ENCODE measurements at regions not wholly inside any gene's neighbourhood (a gene's known extent, or its start where the extent isn't known, plus 50 kb on each side); places are given as distances from the start of the nearest gene placed in this dataset.
A peak's percentile ranks its signal among the peaks of the same experiment; 100 is the strongest.
"Not testable (repeated sequence)": the region's sequence is repeated elsewhere in the genome, so short reads cannot be mapped to it uniquely, and the experiment has no call there.

DNA sequence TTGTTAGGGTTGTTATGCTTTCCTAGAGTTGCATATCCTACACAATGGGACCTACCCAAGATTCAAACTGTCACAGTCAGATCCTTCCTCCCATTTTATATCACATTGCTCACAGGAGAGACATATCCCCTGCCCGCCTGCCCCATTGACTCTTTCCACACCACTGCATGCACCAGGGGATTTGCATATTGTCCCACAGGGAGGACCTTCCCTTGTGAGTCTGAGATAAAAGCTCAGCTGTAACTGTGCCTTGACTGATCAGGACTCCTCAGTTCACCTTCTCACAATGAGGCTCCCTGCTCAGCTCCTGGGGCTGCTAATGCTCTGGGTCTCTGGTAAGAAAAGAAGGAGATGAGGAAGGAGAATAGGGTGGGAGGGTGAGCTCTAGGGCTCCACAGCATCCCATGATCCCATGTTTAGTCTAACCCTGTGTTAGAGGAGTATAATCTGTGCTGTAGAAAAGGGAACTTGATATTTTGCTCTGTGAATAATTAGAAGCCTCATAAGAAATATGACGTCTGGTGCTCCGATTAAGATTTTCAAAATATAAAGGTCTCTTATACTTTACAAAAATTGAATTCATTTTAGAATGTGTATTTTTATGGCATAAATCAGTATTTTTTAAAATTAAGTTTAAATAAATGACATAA lies 1268.4 kb downstream of the RPIA start:
- H3K27me3 ChIP-seq (replicated peaks); DNase-seq; H3K27ac ChIP-seq; H3K36me3 ChIP-seq (replicated peaks); H3K4me3 ChIP-seq (ENCODE audit: low read depth, low read length); in situ Hi-C loops (cut with HindIII; ENCODE audit: low pct_ligation_motif_present, low sequenced_read_pairs): not testable (repeated sequence)

DNA sequence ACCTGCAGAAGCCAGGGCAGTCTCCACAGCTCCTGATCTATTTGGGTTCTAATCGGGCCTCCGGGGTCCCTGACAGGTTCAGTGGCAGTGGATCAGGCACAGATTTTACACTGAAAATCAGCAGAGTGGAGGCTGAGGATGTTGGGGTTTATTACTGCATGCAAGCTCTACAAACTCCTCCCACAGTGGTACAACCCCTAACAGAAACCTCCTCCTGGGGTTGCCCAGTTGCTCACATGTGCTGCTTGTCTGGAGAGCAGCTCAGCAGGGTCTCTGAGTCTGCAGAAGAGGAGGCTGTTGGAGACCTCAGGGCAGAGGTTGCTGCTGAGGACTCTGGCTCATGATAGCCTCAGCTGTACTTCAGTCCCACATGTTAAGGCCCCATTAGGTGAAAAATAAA lies 1269.1 kb downstream of the RPIA start:
- in situ Hi-C loops (cut with HindIII; ENCODE audit: low pct_ligation_motif_present, low sequenced_read_pairs); H3K27ac ChIP-seq; H3K4me3 ChIP-seq (ENCODE audit: low read depth, low read length); H3K36me3 ChIP-seq (replicated peaks); H3K27me3 ChIP-seq (replicated peaks); DNase-seq: not testable (repeated sequence)

- H3K27me3 ChIP-seq (replicated peaks); in situ Hi-C loops (cut with HindIII; ENCODE audit: low pct_ligation_motif_present, low sequenced_read_pairs); H3K36me3 ChIP-seq (replicated peaks); H3K27ac ChIP-seq; H3K4me3 ChIP-seq (ENCODE audit: low read depth, low read length); DNase-seq: not testable (repeated sequence)
These were observed 1277.1 kb downstream of the RPIA start for GRCh38 chr2:89968567-89968966.

GRCh38 chr2:89969190-89969589 lies 1277.7 kb downstream of the RPIA start:
- H3K4me3 ChIP-seq (ENCODE audit: low read depth, low read length); H3K27me3 ChIP-seq (replicated peaks); DNase-seq; H3K36me3 ChIP-seq (replicated peaks); H3K27ac ChIP-seq; in situ Hi-C loops (cut with HindIII; ENCODE audit: low pct_ligation_motif_present, low sequenced_read_pairs): not testable (repeated sequence)

- H3K36me3 ChIP-seq (replicated peaks); H3K4me3 ChIP-seq (ENCODE audit: low read depth, low read length); H3K27ac ChIP-seq; H3K27me3 ChIP-seq (replicated peaks); in situ Hi-C loops (cut with HindIII; ENCODE audit: low pct_ligation_motif_present, low sequenced_read_pairs): not testable (repeated sequence)
- DNase-seq, result peak; percentile 1
These were observed 1282.4 kb downstream of the RPIA start for GRCh38 chr2:89973849-89974248.

DNA sequence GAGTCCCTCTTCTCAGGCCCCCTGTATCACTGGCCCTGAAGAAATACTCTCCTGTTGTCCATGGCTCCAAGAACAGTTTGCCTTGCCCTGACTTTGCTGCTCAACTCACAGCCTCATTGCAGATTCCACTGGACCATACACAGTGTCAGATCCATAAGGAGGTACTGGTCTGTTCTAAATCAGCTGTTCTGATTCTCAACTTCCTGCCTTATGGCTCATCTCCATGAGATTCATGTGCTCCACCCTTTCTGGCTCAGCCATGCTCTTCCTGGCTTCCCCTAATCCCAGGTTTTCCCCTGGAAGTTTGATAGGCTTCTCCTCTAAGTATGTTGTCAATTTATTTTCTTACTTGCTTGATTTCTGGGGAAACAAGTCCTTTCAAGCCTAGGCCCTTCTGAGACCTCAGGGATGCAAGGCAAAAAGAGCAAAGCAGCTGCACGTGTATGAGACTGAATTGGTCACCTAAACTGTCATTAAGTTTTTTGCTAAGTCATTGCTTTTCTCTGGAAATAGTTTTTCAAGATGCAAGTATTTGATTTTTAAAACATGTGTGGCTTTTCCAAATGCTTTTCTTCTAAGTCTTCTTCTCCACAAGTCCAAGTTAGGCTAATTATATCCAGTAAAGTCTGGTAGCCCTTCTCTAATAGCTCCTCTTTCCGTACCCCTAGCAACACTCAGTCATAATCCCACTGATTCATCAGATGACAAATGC lies 1288.5 kb downstream of the RPIA start:
- H3K36me3 ChIP-seq (replicated peaks); DNase-seq; H3K27ac ChIP-seq; in situ Hi-C loops (cut with HindIII; ENCODE audit: low pct_ligation_motif_present, low sequenced_read_pairs); H3K27me3 ChIP-seq (replicated peaks); H3K4me3 ChIP-seq (ENCODE audit: low read depth, low read length): not testable (repeated sequence)

DNA sequence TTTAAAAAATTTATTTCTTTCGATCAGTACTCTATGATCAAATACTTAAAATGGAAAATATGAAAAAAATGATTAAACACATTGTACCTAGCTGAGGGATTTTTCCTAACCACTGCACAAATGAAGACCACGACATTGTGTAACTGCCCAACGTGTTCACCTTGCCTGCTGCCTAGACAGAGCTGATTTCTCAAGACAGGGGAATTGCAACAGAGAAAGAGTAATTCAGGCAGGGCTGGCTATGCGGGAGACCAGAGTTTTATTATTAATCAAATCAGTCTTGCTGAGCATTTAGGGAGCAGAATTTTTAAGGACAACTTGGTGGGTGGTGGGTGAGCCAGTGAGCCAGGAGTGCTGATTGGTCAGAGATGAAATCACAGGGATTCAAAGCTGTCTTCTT lies 1290.8 kb downstream of the RPIA start:
- H3K4me3 ChIP-seq (ENCODE audit: low read depth, low read length); in situ Hi-C loops (cut with HindIII; ENCODE audit: low pct_ligation_motif_present, low sequenced_read_pairs); DNase-seq; H3K27me3 ChIP-seq (replicated peaks); H3K36me3 ChIP-seq (replicated peaks); H3K27ac ChIP-seq: not testable (repeated sequence)

DNA sequence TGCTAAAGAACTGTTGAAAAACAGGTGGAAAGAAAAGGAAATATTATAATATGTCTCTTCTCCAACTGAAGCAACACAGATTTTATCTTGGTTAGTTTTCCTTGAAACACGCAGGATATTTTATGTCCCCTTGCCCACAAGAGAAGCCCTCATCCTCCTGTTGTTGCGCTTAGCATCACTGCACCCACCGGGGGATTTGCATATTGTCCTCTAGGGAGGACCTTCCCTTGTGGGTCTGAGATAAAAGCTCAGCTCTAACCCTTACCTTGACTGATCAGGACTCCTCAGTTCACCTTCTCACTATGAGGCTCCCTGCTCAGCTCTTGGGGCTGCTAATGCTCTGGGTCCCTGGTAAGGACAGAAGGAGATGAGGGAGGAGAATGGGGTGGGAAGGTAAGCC lies 1294.2 kb downstream of the RPIA start:
- H3K27ac ChIP-seq; DNase-seq; in situ Hi-C loops (cut with HindIII; ENCODE audit: low pct_ligation_motif_present, low sequenced_read_pairs); H3K27me3 ChIP-seq (replicated peaks); H3K36me3 ChIP-seq (replicated peaks); H3K4me3 ChIP-seq (ENCODE audit: low read depth, low read length): not testable (repeated sequence)

- H3K27me3 ChIP-seq (replicated peaks); H3K36me3 ChIP-seq (replicated peaks); H3K27ac ChIP-seq; H3K4me3 ChIP-seq (ENCODE audit: low read depth, low read length); DNase-seq; in situ Hi-C loops (cut with HindIII; ENCODE audit: low pct_ligation_motif_present, low sequenced_read_pairs): not testable (repeated sequence)
These were observed 1295.1 kb downstream of the RPIA start for GRCh38 chr2:89986532-89986931.

DNA sequence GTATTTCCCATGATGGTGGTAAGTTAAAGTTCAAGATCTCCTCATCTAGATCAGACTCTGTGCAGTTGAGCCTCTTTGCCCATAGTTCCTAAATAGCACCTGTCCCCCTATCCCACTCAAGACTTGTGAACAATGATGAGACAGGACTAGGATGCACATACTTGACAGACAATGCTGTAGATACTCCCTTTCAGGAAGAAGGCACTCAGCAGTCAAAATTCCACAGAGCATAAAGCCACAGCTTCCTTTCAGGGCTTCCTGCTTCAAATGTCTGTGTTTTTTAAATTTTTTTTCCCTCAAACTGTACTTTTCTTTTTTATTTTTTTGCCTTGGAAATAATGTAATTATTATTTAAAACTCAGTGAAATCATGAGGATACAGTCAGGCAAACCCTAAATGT lies 1305.3 kb downstream of the RPIA start:
- in situ Hi-C loops (cut with HindIII; ENCODE audit: low pct_ligation_motif_present, low sequenced_read_pairs); H3K4me3 ChIP-seq (ENCODE audit: low read depth, low read length); DNase-seq; H3K36me3 ChIP-seq (replicated peaks); H3K27ac ChIP-seq; H3K27me3 ChIP-seq (replicated peaks): not testable (repeated sequence)

GRCh38 chr2:90004553-90004952 lies 1313.1 kb downstream of the RPIA start:
- H3K4me3 ChIP-seq (ENCODE audit: low read depth, low read length); H3K27ac ChIP-seq; H3K36me3 ChIP-seq (replicated peaks); H3K27me3 ChIP-seq (replicated peaks); DNase-seq; in situ Hi-C loops (cut with HindIII; ENCODE audit: low pct_ligation_motif_present, low sequenced_read_pairs): not testable (repeated sequence)

DNA sequence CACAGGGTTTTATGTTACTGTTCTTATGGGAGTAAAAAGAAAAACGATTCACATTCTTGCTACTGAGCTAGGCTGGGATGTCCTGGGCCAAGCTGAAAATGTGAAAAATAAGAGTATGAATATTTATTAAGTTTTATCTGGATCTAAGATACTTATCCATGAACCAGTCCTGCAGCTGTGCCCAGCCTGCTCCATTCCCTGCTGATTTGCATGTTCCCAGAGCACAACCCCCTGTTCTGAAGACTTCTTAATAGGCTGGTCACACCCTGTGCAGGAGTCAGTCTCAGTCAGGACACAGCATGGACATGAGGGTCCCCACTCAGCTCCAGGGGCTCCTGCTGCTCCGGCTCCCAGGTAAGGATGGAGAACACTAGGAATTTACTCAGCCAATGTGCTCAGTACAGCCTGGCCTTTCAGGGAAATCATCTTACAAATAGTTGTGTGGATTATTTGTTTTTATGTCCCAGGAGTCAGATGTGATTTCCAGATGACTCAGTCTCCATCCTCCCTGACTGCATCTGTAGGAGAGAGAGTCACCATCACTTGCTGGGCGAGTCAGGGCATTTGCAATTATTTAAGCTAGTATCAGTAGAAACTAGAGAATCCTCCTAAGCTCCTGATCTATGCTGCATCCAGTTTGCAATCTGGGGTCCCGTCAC lies 1319.1 kb downstream of the RPIA start:
- H3K4me3 ChIP-seq (ENCODE audit: low read depth, low read length); H3K27me3 ChIP-seq (replicated peaks); in situ Hi-C loops (cut with HindIII; ENCODE audit: low pct_ligation_motif_present, low sequenced_read_pairs); DNase-seq; H3K27ac ChIP-seq; H3K36me3 ChIP-seq (replicated peaks): not testable (repeated sequence)

DNA sequence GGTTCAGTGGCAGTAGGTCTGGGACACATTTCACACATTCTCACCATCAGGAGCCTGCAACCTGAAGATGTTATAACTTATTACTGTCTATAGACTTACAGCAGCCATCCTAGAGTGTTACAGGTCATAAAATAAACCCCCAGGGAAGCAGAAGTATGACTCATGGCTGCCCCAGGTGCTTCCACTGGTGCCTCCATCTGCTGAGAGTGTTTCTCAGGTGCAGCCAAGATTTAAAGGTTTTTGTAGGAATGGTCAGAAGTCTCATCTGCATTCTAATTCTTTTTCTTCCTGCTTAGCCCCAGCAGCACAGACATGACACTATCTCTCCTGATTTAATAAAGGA lies 1319.6 kb downstream of the RPIA start:
- H3K36me3 ChIP-seq (replicated peaks); H3K27ac ChIP-seq; DNase-seq; H3K27me3 ChIP-seq (replicated peaks); H3K4me3 ChIP-seq (ENCODE audit: low read depth, low read length); in situ Hi-C loops (cut with HindIII; ENCODE audit: low pct_ligation_motif_present, low sequenced_read_pairs): not testable (repeated sequence)

DNA sequence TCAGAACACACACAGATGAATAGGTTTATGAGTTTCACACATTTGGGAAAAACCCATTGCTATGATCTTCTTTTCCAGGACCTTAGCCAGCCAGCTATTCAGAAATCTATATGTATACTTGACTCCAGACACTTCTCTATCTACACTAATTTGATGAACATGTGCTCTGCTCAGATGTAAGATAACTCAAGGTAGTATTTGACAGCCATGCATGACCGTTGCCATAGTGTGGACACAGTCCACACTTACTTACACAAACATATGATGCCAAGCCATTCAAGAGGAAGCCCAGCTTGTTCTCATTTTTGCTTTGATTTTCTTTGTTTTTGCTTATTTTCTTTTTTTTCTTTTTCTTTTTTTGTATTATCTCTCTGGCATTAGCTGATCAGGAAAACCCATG lies 1328.4 kb downstream of the RPIA start:
- H3K4me3 ChIP-seq (ENCODE audit: low read depth, low read length); H3K27me3 ChIP-seq (replicated peaks); DNase-seq; H3K36me3 ChIP-seq (replicated peaks); H3K27ac ChIP-seq; in situ Hi-C loops (cut with HindIII; ENCODE audit: low pct_ligation_motif_present, low sequenced_read_pairs): not testable (repeated sequence)

- H3K4me3 ChIP-seq (ENCODE audit: low read depth, low read length); H3K36me3 ChIP-seq (replicated peaks); H3K27ac ChIP-seq; H3K27me3 ChIP-seq (replicated peaks); in situ Hi-C loops (cut with HindIII; ENCODE audit: low pct_ligation_motif_present, low sequenced_read_pairs); DNase-seq: not testable (repeated sequence)
These were observed 1329.8 kb downstream of the RPIA start for GRCh38 chr2:90021234-90021633.

All from brain microvascular endothelial cell (primary cell).